ENCODE measurements at regions not wholly inside any gene's neighbourhood (a gene's known extent, or its start where the extent isn't known, plus 50 kb on each side); places are given as distances from the start of the nearest gene placed in this dataset.

- TF ChIP-seq ZNF223 (tag by site-specific recombination; IDR thresholded peaks at IDR 0.05) (no peak), ZNF560 (tag by site-specific recombination; IDR thresholded peaks at IDR 0.05; ENCODE audit: borderline replicate concordance) (no peak), HIC1 (tag by site-specific recombination; IDR thresholded peaks at IDR 0.05) (no peak)
Measured at GRCh38 chr9:83154087-83154736, 91.3 kb upstream of the RASEF start (continued).

- Histone ChIP-seq H3K9me3 (ENCODE audit: control insufficient read depth, insufficient read depth, low read depth, low read length) (no peaks in the 10 kb centered on the region), H3K4me1 (ENCODE audit: control insufficient read depth, insufficient read depth, low read length) (no peaks in the 10 kb centered on the region), H3K36me3 (ENCODE audit: control insufficient read depth in 2 of 2, insufficient read depth in 1 of 2, low read length in 2 of 2) (no peaks in the 10 kb centered on the region), H3K4me3 (ENCODE audit: low read depth, low read length) (no peak overlapping the region), H3K27ac (ENCODE audit: extremely low read depth, low read depth, low read length) (no peak overlapping the region)
- TF ChIP-seq ZNF449 (tag by site-specific recombination; IDR thresholded peaks at IDR 0.05) (no peak), ZNF521 (tag by site-specific recombination; IDR thresholded peaks at IDR 0.05) (no peak), ZBTB1 (tag by site-specific recombination; IDR thresholded peaks at IDR 0.05) (no peak), ZNF121 (tag by site-specific recombination; IDR thresholded peaks at IDR 0.05) (no peak), ZNF792 (tag by site-specific recombination; IDR thresholded peaks at IDR 0.05) (no peak)
- CTCF ChIA-PET: no interaction called here
- POLR2A ChIA-PET: no interaction called here
Measured at GRCh38 chr9:83153030-83153429, 90.1 kb upstream of the RASEF start.

- no peaks in the 10 kb centered on the region for H3K36me3 ChIP-seq (ENCODE audit: control insufficient read depth in 2 of 2, insufficient read depth in 1 of 2, low read length in 2 of 2)
- no peaks in the 10 kb centered on the region for H3K4me1 ChIP-seq (ENCODE audit: control insufficient read depth, insufficient read depth, low read length)
- H3K27ac ChIP-seq (ENCODE audit: extremely low read depth, low read depth, low read length): no peak overlapping the region
- no peaks in the 10 kb centered on the region for H3K9me3 ChIP-seq (ENCODE audit: control insufficient read depth, insufficient read depth, low read depth, low read length)
- H3K4me3 ChIP-seq (ENCODE audit: low read depth, low read length): no peak overlapping the region
- TF ChIP-seq ZNF571 (tag by site-specific recombination; IDR thresholded peaks at IDR 0.05) (no peak), PRDM10 (tag by site-specific recombination; IDR thresholded peaks at IDR 0.05) (no peak), ZNF658 (tag by site-specific recombination; IDR thresholded peaks at IDR 0.05) (no peak), ZNF175 (tag by site-specific recombination; IDR thresholded peaks at IDR 0.05) (no peak), ZNF223 (tag by site-specific recombination; IDR thresholded peaks at IDR 0.05) (no peak)
- POLR2A ChIA-PET: no interaction called here
- CTCF ChIA-PET: no interaction called here
Measured at GRCh38 chr9:83151627-83152137, 88.7 kb upstream of the RASEF start.

Measured in HEK293 (cell line).